22Rv1 (cell line): ENCODE measurements at regions not wholly inside any gene's neighbourhood (a gene's known extent, or its start where the extent isn't known, plus 50 kb on each side); places are given as distances from the start of the nearest gene placed in this dataset.

Source experiments
- ZFX ChIP-seq: fragments of 450-650 bp; IDR thresholded peaks from 2 replicates; pipeline ENCODE4 v1.6.1; 2017; ENCODE audit warnings: antibody characterized with exemption, borderline replicate concordance
- TF ChIP-seq, protein P1 (sequence below): fragments of 450-650 bp; IDR thresholded peaks from 2 replicates; pipeline ENCODE4 v1.5.1; 2017; ENCODE audit warnings: mild to moderate bottlenecking

DNA sequence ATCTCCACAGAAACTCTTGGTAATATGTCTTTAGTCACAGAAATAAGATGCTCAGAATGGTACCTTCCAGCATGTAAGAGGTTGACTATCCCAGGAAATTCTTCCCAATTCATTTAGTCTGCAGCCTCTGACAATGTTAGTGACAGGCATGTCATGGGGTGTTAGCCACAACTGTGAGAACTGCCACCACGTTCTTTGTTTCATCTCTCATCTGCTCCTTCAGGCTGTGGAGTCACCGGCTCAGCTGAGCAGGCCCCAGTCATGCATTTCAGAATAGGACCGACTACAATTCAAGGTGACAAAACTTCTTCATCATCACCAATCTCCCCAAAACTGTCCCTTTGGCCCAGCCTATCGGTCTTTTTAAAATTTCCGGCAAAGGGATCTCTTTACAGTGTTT lies 167.5 kb downstream of the AKAIN1 start:
- TF ChIP-seq, protein P1, sequence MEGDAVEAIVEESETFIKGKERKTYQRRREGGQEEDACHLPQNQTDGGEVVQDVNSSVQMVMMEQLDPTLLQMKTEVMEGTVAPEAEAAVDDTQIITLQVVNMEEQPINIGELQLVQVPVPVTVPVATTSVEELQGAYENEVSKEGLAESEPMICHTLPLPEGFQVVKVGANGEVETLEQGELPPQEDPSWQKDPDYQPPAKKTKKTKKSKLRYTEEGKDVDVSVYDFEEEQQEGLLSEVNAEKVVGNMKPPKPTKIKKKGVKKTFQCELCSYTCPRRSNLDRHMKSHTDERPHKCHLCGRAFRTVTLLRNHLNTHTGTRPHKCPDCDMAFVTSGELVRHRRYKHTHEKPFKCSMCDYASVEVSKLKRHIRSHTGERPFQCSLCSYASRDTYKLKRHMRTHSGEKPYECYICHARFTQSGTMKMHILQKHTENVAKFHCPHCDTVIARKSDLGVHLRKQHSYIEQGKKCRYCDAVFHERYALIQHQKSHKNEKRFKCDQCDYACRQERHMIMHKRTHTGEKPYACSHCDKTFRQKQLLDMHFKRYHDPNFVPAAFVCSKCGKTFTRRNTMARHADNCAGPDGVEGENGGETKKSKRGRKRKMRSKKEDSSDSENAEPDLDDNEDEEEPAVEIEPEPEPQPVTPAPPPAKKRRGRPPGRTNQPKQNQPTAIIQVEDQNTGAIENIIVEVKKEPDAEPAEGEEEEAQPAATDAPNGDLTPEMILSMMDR: no peak
- TF ChIP-seq ZFX: no peak
